A673 (cell line): ENCODE measurements at regions not wholly inside any gene's neighbourhood (a gene's known extent, or its start where the extent isn't known, plus 50 kb on each side); places are given as distances from the start of the nearest gene placed in this dataset.

Experiments
- BruUV-seq: library from RNA; stranded (reverse); fragments of 400-500 nt; replicated peaks from 2 replicates; lab custom pipeline; 2021; lab: Mats Ljungman, UMichigan
- CTCF ChIA-PET: fragments of 300-600 bp; sonication (Branson Sonifier 250); formaldehyde crosslinking; loops from one replicate; lab custom pipeline; 2022; ENCODE audit warnings: antibody characterized with exemption; lab: Charles Lee
- POLR2A ChIA-PET: fragments of 300-600 bp; sonication (Branson Sonifier 250); formaldehyde crosslinking; loops from one replicate; lab custom pipeline; 2022; ENCODE audit warnings: antibody characterized with exemption; ENCODE audit not compliant: low non-redundant PET; lab: Charles Lee
- DNase-seq: peaks from one replicate; pipeline ENCODE4 v3.0.0-alpha.2; 2015; ENCODE audit warnings: low spot score
- H3K27ac ChIP-seq: fragments of 200-600 bp; sonication (generic); 2 replicates; pipeline ENCODE4 v1.5.1; 2016; ENCODE audit warnings: mixed run types, low read depth, mild to moderate bottlenecking, mixed read lengths, antibody characterized with exemption, low read length; ENCODE audit not compliant: poor library complexity, severe bottlenecking
- H3K27me3 ChIP-seq: fragments of 200-600 bp; sonication (generic); replicated peaks from 2 replicates; pipeline ENCODE4 v1.6.1; 2017; ENCODE audit warnings: mixed run types, low read depth, mild to moderate bottlenecking, mixed read lengths, antibody characterized with exemption, low read length; ENCODE audit not compliant: insufficient read depth, poor library complexity
- H3K36me3 ChIP-seq: fragments of 200-600 bp; sonication (generic); 2 replicates; pipeline ENCODE4 v1.6.1; 2016; ENCODE audit warnings: mixed run types, mild to moderate bottlenecking, mixed read lengths, antibody characterized with exemption, low read length; ENCODE audit not compliant: insufficient read depth, poor library complexity, severe bottlenecking
- H3K4me1 ChIP-seq: fragments of 200-600 bp; sonication (generic); 2 replicates; pipeline ENCODE4 v1.6.1; 2017; ENCODE audit warnings: mixed run types, mild to moderate bottlenecking, mixed read lengths, antibody characterized with exemption, low read length; ENCODE audit not compliant: insufficient read depth, poor library complexity, severe bottlenecking
- H3K4me3 ChIP-seq: fragments of 200-600 bp; sonication (generic); 2 replicates; pipeline ENCODE4 v1.5.1; 2016; ENCODE audit warnings: low read depth, mixed run types, mild to moderate bottlenecking, mixed read lengths, low read length; ENCODE audit not compliant: poor library complexity, severe bottlenecking
- H3K9me3 ChIP-seq: fragments of 200-600 bp; sonication (generic); 2 replicates; pipeline ENCODE4 v1.6.1; 2016; ENCODE audit warnings: mixed run types, low read depth, mild to moderate bottlenecking, mixed read lengths, antibody characterized with exemption, low read length; ENCODE audit not compliant: poor library complexity, severe bottlenecking
- CTCF ChIP-seq: fragments of 300-800, 200-600 bp; sonication (generic); conservative IDR thresholded peaks from 2 replicates; pipeline ENCODE4 v1.5.1; 2017; ENCODE audit warnings: low read depth, mild to moderate bottlenecking, antibody characterized with exemption, low read length, moderate library complexity, mixed read lengths
- EZH2 ChIP-seq: fragments of 200-600 bp; sonication (generic); IDR thresholded peaks from 2 replicates; pipeline ENCODE4 v1.6.1; 2017; ENCODE audit warnings: borderline replicate concordance, low read depth, mild to moderate bottlenecking, mixed read lengths, antibody characterized with exemption, low read length; ENCODE audit not compliant: poor library complexity, severe bottlenecking
- intact Hi-C: fragments of 100-400 bp; cut with micrococcal nuclease; formaldehyde crosslinking; loops from one replicate; pipeline ENCODE4 v1.10.0; 2022; ENCODE audit not compliant: unreplicated experiment

- CTCF ChIA-PET: no interaction called here
- Histone ChIP-seq H3K4me1 (no peaks in the 10 kb centered on the region), H3K27me3 (no peaks in the 10 kb centered on the region), H3K9me3 (no peaks in the 10 kb centered on the region), H3K27ac (no peak overlapping the region), H3K4me3 (no peak overlapping the region), H3K36me3 (no peaks in the 10 kb centered on the region)
- TF ChIP-seq EZH2 (no peak), CTCF (no peak)
- POLR2A ChIA-PET: no interaction called here
- BruUV-seq: no TSS peak
- intact Hi-C loops: no loop called here
- no peak for DNase-seq
Measured at GRCh38 chr3:127489357-127489756, 101.2 kb downstream of the TPRA1 start.

GRCh38 chr3:127488740-127489139, 101.8 kb downstream of the TPRA1 start:
- DNase-seq: no peak
- CTCF ChIA-PET: no interaction called here
- Histone ChIP-seq H3K9me3 (no peaks in the 10 kb centered on the region), H3K36me3 (no peaks in the 10 kb centered on the region), H3K27me3 (no peaks in the 10 kb centered on the region), H3K4me3 (no peak overlapping the region), H3K4me1 (no peaks in the 10 kb centered on the region), H3K27ac (no peak overlapping the region)
- intact Hi-C loops: no loop called here
- POLR2A ChIA-PET: no interaction called here
- TF ChIP-seq CTCF: no peak
- TF ChIP-seq EZH2: no peak
- BruUV-seq: no TSS peak

- no TSS peak for BruUV-seq
- H3K9me3 ChIP-seq: no peaks in the 10 kb centered on the region
- H3K27ac ChIP-seq: no peak overlapping the region
- no peaks in the 10 kb centered on the region for H3K36me3 ChIP-seq
- DNase-seq: no peak
- no peak for TF ChIP-seq CTCF
- TF ChIP-seq EZH2: no peak
- no peak overlapping the region for H3K4me3 ChIP-seq
- no peaks in the 10 kb centered on the region for H3K4me1 ChIP-seq
- no peaks in the 10 kb centered on the region for H3K27me3 ChIP-seq
- POLR2A ChIA-PET: no interaction called here
- CTCF ChIA-PET: no interaction called here
- intact Hi-C loops: no loop called here
Measured at GRCh38 chr3:127488141-127488672, 102.3 kb downstream of the TPRA1 start.
